Osteoblast (primary cell): ENCODE measurements at regions not wholly inside any gene's neighbourhood (a gene's known extent, or its start where the extent isn't known, plus 50 kb on each side); places are given as distances from the start of the nearest gene placed in this dataset.

Experiments
- DNase-seq: peaks from one replicate; pipeline ENCODE4 v3.0.0; 2011; ENCODE audit warnings: low spot score, mixed read lengths; ENCODE audit not compliant: insufficient read length; ENCODE audit errors: missing footprints
- H2AFZ ChIP-seq: 2 replicates; pipeline ENCODE4 v1.6.0; 2011; ENCODE audit warnings: mild to moderate bottlenecking, low read length
- H3K27ac ChIP-seq: 2 replicates; pipeline ENCODE4 v1.5.1; 2011; ENCODE audit warnings: mild to moderate bottlenecking, low read depth, low read length, moderate library complexity
- H3K27me3 ChIP-seq: 2 replicates; pipeline ENCODE4 v1.6.0; 2012; ENCODE audit warnings: mild to moderate bottlenecking, control low read depth, inconsistent platforms, low read length, moderate library complexity; ENCODE audit not compliant: insufficient read depth
- H3K36me3 ChIP-seq: 2 replicates; pipeline ENCODE4 v1.5.1; 2011; ENCODE audit warnings: mild to moderate bottlenecking, low read length, control low read depth, moderate library complexity; ENCODE audit not compliant: insufficient read depth
- H3K4me1 ChIP-seq: 2 replicates; pipeline ENCODE4 v1.5.1; 2011; ENCODE audit warnings: mild to moderate bottlenecking, low read length, control low read depth, moderate library complexity; ENCODE audit not compliant: insufficient read depth
- H3K4me2 ChIP-seq: 2 replicates; pipeline ENCODE4 v1.6.0; 2011; ENCODE audit warnings: mild to moderate bottlenecking, low read length; ENCODE audit not compliant: insufficient read depth
- H3K4me3 ChIP-seq: fragments of 200-600 bp; sonication (generic); 3 replicates; pipeline ENCODE4 v1.5.1; 2012; ENCODE audit warnings: mild to moderate bottlenecking, low read length, inconsistent platforms; ENCODE audit not compliant: insufficient read depth
- H3K79me2 ChIP-seq: 2 replicates; pipeline ENCODE4 v1.6.0; 2012; ENCODE audit warnings: mild to moderate bottlenecking, low read length, control low read depth, inconsistent platforms; ENCODE audit not compliant: insufficient read depth
- H3K9me3 ChIP-seq: 2 replicates; pipeline ENCODE4 v1.5.1; 2011; ENCODE audit warnings: low read depth, low read length, control low read depth
- H4K20me1 ChIP-seq: 2 replicates; pipeline ENCODE4 v1.6.0; 2012; ENCODE audit warnings: mild to moderate bottlenecking, low read length, control low read depth; ENCODE audit not compliant: insufficient read depth
- CTCF ChIP-seq: IDR thresholded peaks from 2 replicates; pipeline ENCODE4 v1.5.1; 2011; ENCODE audit warnings: mild to moderate bottlenecking, low read depth, low read length, moderate library complexity; ENCODE audit errors: extremely low read depth

GRCh38 chr13:39884166-39884565 is 228.7 kb downstream of the COG6 start:
- no peak overlapping the region for H3K4me3 ChIP-seq
- H3K4me1 ChIP-seq, result peaks cover 10% of the 10 kb centered on the region
- H3K27ac ChIP-seq, result no peak overlapping the region
- no peaks in the 10 kb centered on the region for H3K36me3 ChIP-seq
- no peaks in the 10 kb centered on the region for H3K27me3 ChIP-seq
- H4K20me1 ChIP-seq, result no peaks in the 10 kb centered on the region
- H3K79me2 ChIP-seq, result no peaks in the 10 kb centered on the region
- H3K9me3 ChIP-seq, result peaks cover 3% of the 10 kb centered on the region
- no peak for TF ChIP-seq CTCF
- DNase-seq, result no peak
- H3K4me2 ChIP-seq, result no peak overlapping the region
- H2AFZ ChIP-seq, result no peak overlapping the region

- TF ChIP-seq CTCF, result no peak
- Histone ChIP-seq H2AFZ (no peak overlapping the region), H3K4me1 (peaks cover 19% of the 10 kb centered on the region), H3K27me3 (no peaks in the 10 kb centered on the region), H3K79me2 (no peaks in the 10 kb centered on the region), H3K4me3 (no peak overlapping the region), H3K4me2 (no peak overlapping the region), H3K27ac (no peak overlapping the region), H3K9me3 (peaks cover 3% of the 10 kb centered on the region), H4K20me1 (no peaks in the 10 kb centered on the region), H3K36me3 (no peaks in the 10 kb centered on the region)
- DNase-seq, result no peak
Measured at GRCh38 chr13:39886336-39886735, 230.9 kb downstream of the COG6 start.

GRCh38 chr13:39887387-39887786 is 231.9 kb downstream of the COG6 start:
- no peaks in the 10 kb centered on the region for H3K36me3 ChIP-seq
- no peaks in the 10 kb centered on the region for H3K79me2 ChIP-seq
- no peak overlapping the region for H3K4me3 ChIP-seq
- peaks cover 15% of the 10 kb centered on the region for H3K4me1 ChIP-seq
- H4K20me1 ChIP-seq, result no peaks in the 10 kb centered on the region
- no peak overlapping the region for H2AFZ ChIP-seq
- H3K27me3 ChIP-seq, result no peaks in the 10 kb centered on the region
- no peak for DNase-seq
- no peak overlapping the region for H3K4me2 ChIP-seq
- H3K9me3 ChIP-seq, result peaks cover 3% of the 10 kb centered on the region
- no peak overlapping the region for H3K27ac ChIP-seq
- TF ChIP-seq CTCF, result no peak

GRCh38 chr13:39888865-39889810 is 233.7 kb downstream of the COG6 start:
- peaks cover 15% of the 10 kb centered on the region for H3K4me1 ChIP-seq
- peak; percentile 62 for DNase-seq
- H4K20me1 ChIP-seq, result no peaks in the 10 kb centered on the region
- H3K4me2 ChIP-seq, result peak overlapping the region; percentile 44
- H3K27ac ChIP-seq, result peak overlapping the region; percentile 65
- H3K36me3 ChIP-seq, result no peaks in the 10 kb centered on the region
- TF ChIP-seq CTCF, result no peak
- H3K79me2 ChIP-seq, result no peaks in the 10 kb centered on the region
- H3K4me3 ChIP-seq, result no peak overlapping the region
- no peaks in the 10 kb centered on the region for H3K27me3 ChIP-seq
- peaks cover 2% of the 10 kb centered on the region for H3K9me3 ChIP-seq
- peak overlapping the region; percentile 52 for H2AFZ ChIP-seq
